Cardiac fibroblast (primary cell): ENCODE measurements at regions not wholly inside any gene's neighbourhood (a gene's known extent, or its start where the extent isn't known, plus 50 kb on each side); places are given as distances from the start of the nearest gene placed in this dataset.

ENCODE experiments used
- DNase-seq, 2 donors: peaks; one replicate each; pipeline versions ENCODE4 v3.0.0 to v3.0.0-alpha.2; 2010; ENCODE audit warnings: low read depth in 2 of 2
- H3K4me3 ChIP-seq, 2 donors: replicated peaks in 1 of 2; 1 replicate in 1 of 2; 2 replicates in 1 of 2; pipeline ENCODE4 v1.5.1; 2011; ENCODE audit warnings: low read depth in 2 of 2, low read length in 2 of 2, mild to moderate bottlenecking in 2 of 2, moderate library complexity in 1 of 2
- TF ChIP-seq, protein P1 (sequence below): IDR thresholded peaks from one replicate; pipeline ENCODE4 v1.5.1; 2011; ENCODE audit warnings: low read depth, mild to moderate bottlenecking, low read length, inconsistent platforms

DNA sequence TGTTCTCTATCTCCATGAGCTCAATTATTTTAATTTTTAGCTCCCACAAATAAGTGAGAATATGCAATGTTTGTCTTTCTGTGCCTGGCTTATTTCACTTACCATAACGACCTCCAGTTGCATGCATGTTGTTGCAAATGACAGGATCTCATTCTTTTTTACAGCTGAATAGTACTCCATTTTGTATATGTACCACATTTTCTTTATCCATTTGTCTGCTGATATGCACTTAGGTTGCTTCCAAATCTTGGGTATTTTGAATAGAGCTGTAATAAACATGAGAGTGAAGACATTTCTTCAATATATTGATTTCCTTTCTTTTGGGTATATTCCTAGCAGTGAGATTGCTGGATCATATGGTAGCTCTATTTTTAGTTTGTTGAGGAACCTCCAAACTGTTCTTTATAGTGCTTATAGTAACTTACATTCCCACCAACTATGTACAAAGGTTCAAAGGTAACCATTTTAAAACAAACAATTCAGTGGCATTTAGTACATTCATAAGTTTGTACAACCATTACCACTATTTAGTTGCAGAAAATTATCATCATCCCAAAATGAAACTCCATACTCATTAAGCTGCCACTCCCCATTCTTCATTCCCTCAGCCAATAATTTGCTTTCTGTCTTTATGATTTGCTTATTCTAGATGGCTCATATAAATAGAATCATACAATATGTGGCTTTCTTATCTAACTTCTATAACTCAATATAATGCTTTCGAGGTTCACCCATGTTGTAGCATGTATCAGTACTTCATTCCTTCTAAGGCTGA is 255.9 kb upstream of the NFIA start:
- TF ChIP-seq, protein P1, sequence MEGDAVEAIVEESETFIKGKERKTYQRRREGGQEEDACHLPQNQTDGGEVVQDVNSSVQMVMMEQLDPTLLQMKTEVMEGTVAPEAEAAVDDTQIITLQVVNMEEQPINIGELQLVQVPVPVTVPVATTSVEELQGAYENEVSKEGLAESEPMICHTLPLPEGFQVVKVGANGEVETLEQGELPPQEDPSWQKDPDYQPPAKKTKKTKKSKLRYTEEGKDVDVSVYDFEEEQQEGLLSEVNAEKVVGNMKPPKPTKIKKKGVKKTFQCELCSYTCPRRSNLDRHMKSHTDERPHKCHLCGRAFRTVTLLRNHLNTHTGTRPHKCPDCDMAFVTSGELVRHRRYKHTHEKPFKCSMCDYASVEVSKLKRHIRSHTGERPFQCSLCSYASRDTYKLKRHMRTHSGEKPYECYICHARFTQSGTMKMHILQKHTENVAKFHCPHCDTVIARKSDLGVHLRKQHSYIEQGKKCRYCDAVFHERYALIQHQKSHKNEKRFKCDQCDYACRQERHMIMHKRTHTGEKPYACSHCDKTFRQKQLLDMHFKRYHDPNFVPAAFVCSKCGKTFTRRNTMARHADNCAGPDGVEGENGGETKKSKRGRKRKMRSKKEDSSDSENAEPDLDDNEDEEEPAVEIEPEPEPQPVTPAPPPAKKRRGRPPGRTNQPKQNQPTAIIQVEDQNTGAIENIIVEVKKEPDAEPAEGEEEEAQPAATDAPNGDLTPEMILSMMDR, result no peak
- H3K4me3 ChIP-seq, result no peak overlapping the region
- no peak for DNase-seq

DNA sequence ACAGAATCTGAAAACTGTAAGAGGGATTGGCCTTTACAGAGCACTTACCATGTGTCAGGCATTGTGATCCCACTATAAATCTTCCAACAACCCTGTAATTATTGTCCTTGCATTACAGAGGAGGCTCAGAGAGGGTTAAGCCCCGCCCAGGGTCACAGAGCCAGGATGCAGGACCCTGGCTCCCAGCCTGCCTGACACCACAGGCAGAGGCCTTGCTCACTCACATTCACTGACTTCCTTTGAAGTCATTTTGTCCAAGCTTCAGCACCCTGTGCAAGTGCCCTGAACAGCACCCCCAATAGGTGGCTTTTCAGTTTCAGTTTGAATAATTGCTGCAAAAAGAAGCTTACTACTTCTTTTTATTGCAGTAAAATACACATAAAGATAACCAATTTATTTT is 256.8 kb upstream of the NFIA start:
- TF ChIP-seq, protein P1, result no peak
- no peak for DNase-seq
- no peak overlapping the region for H3K4me3 ChIP-seq

DNA sequence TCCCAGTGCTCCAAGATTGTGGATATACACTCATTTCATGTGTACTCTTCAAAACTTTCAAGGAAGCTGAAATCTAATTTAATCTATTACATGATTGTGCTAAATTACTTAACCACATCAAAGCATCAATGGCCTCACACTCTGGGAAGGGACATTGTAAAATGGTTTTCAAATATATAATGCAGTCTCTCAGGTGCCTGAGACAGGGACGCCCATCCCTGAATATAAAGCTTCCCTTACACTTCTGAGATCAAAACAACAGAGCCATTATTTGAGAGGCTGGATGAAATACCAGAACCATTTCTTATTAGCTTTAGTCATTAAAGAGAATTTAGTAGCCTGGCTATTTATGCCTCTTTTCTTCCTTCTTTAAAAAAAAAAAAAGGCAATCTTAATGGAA is 259.2 kb upstream of the NFIA start:
- TF ChIP-seq, protein P1, result no peak
- H3K4me3 ChIP-seq, result no peak overlapping the region
- DNase-seq, result no peak

DNA sequence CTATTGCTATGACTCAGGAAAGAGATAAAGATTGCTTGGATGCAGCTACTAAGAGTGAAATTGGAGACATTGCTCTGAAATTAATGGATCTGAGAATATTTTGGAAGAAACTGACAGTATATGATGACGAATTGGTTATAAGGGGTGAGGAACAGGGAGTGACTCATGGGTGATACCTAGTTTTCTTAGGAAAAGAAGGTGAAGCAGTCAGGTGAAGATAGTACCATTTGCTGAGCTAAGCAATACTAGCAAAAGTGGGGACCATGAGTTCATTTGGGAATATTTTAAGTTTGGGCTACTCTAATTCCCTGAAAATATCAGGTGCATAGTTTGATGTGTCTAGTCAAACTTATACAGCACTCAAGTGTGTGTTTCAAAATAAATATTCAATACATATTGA is 260.1 kb upstream of the NFIA start:
- no peak for DNase-seq
- TF ChIP-seq, protein P1, result no peak

DNA sequence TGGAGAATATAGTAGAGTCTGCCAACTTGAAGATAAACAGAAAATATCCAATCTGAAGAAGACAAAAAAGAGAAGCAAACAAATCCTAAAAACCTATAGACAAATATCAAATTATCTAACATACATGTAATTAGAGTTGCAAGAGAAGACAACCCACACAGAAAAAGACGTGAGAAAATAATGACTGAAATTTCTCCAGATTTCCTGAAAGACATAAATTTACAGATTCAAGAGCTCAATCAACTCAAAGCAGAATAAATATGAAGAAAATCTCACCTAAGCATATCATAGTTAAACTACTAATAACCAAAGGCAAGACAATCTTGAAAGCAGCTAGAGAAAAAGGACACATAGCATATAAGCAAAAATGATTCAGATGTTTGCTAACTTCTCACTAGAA is 261.2 kb upstream of the NFIA start:
- H3K4me3 ChIP-seq, result no peak overlapping the region
- no peak for DNase-seq
- TF ChIP-seq, protein P1, result no peak

More for the DNA sequence above, 260.1 kb upstream of the NFIA start:
- H3K4me3 ChIP-seq, result no peak overlapping the region

DNA sequence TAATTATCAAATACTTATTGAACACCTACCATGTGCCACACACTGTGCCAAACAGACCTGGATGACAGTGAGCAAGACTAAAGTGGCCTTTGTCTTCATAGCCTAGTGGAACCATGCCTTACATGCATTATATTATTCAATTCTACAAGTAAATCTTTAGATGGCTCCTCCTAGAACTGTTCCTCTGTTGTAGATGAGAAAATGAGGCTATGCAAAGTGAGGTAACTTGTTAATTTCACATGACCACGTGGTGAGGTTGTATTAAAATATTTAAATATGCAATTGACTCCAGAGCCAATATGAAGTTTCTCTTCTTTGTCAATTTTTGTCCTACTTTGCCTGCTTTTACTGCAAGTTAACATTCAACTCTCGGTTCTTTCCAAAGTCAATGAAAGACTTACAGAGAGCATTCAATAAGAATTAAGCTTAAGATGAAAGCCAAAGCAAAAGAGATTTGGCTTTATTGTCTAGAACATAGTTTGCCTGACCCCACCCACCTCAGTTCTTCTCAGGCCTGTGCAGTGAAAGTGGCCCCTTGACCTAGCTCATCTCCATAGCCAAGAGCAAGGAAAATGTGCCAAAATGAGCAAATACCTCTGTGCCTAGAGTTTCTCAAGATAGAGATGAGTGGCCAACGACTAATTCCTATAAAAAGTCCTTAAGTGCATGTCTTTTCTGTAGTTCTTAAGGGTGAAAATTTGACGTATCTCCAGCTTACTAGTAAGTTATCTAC is 263.2 kb upstream of the NFIA start:
- DNase-seq, result no peak
- TF ChIP-seq, protein P1, result no peak
- H3K4me3 ChIP-seq, result no peak overlapping the region
